B cell (primary cell): ENCODE measurements at regions not wholly inside any gene's neighbourhood (a gene's known extent, or its start where the extent isn't known, plus 50 kb on each side); places are given as distances from the start of the nearest gene placed in this dataset.

ENCODE experiments used
- ATAC-seq: fragments of 200-7000 bp; cut with Tn5 transposase; one replicate; pipeline ENCODE4 v1.10.0; 2021; ENCODE audit warnings: low read depth, mild to moderate bottlenecking, moderate number of reproducible peaks, moderate library complexity
- CTCF ChIA-PET: fragments of 350-600 bp; sonication (Branson Sonifier 250); formaldehyde crosslinking; loops from one replicate; lab custom pipeline; 2021; ENCODE audit warnings: antibody characterized with exemption, inconsistent platforms; lab: Charles Lee
- POLR2A ChIA-PET: fragments of 350-600 bp; sonication (Branson Sonifier 250); formaldehyde crosslinking; loops from one replicate; lab custom pipeline; 2021; ENCODE audit warnings: antibody characterized with exemption; lab: Charles Lee
- DNase-seq: peaks from one replicate; pipeline ENCODE4 v3.0.0; 2013
- H2AFZ ChIP-seq: 2 replicates; pipeline ENCODE4 v1.6.1; 2012; ENCODE audit warnings: mild to moderate bottlenecking, low read depth, low read length; ENCODE audit not compliant: insufficient read depth, poor library complexity, severe bottlenecking
- H3K27ac ChIP-seq, 2 donors: 1 replicate in 1 of 2; 2 replicates in 1 of 2; pipeline ENCODE4 v1.5.1; 2012 to 2013; ENCODE audit warnings: low read length in 2 of 2, mild to moderate bottlenecking in 2 of 2, moderate library complexity in 1 of 2
- H3K27me3 ChIP-seq, 4 experiments: fragments of 200-600 bp in 1 of 4; sonication (generic) in 1 of 4; replicated peaks in 1 of 4; 1 replicate in 2 of 4; 2 replicates in 2 of 4; pipeline versions ENCODE4 v1.6.1 to v1.7.0; 2013 to 2016; ENCODE audit warnings: low read length in 3 of 4, mild to moderate bottlenecking in 2 of 4, mixed read lengths in 1 of 4, moderate library complexity in 1 of 4; ENCODE audit not compliant: insufficient read depth in 4 of 4, control insufficient read depth in 3 of 4; ENCODE audit errors: control extremely low read depth in 1 of 4
- H3K36me3 ChIP-seq, 2 experiments: replicated peaks in 1 of 2; 1 replicate in 1 of 2; 2 replicates in 1 of 2; pipeline versions ENCODE4 v1.6.1 to v1.7.1; 2013; ENCODE audit warnings: low read length in 1 of 2; ENCODE audit not compliant: insufficient read depth in 2 of 2, control insufficient read depth in 1 of 2; ENCODE audit errors: control extremely low read depth in 1 of 2, extremely low read depth in 1 of 2
- H3K4me1 ChIP-seq, 2 donors: fragments of 200-600 bp in 1 of 2; sonication (generic) in 1 of 2; 1 replicate in 1 of 2; 2 replicates in 1 of 2; pipeline versions ENCODE4 v1.5.1 to v1.6.1; 2013 to 2017; ENCODE audit warnings: low read length in 2 of 2; ENCODE audit not compliant: control insufficient read depth in 2 of 2, insufficient read depth in 2 of 2
- H3K4me2 ChIP-seq: replicated peaks from 2 replicates; pipeline ENCODE3; 2012; ENCODE audit warnings: mild to moderate bottlenecking, low read depth, low read length; ENCODE audit not compliant: poor library complexity, severe bottlenecking
- H3K4me3 ChIP-seq, 5 experiments: fragments of 200-600 bp in 1 of 5; sonication (generic) in 1 of 5; 1 replicate in 3 of 5; 2 replicates in 2 of 5; pipeline versions ENCODE4 v1.5.1 to v1.7.0; 2011 to 2016; ENCODE audit warnings: low read length in 4 of 5, mild to moderate bottlenecking in 4 of 5, low read depth in 2 of 5, control low read depth in 1 of 5, moderate library complexity in 1 of 5; ENCODE audit not compliant: insufficient read depth in 1 of 5; ENCODE audit errors: control extremely low read depth in 1 of 5, extremely low read depth in 1 of 5
- H3K79me2 ChIP-seq: fragments of 200-600 bp; sonication (generic); one replicate; pipeline ENCODE4 v1.6.0; 2016; ENCODE audit warnings: low read length; ENCODE audit not compliant: control insufficient read depth, insufficient read depth
- H3K9ac ChIP-seq: fragments of 200-600 bp; sonication (generic); 2 replicates; pipeline ENCODE4 v1.6.1; 2017; ENCODE audit warnings: mild to moderate bottlenecking, low read length, moderate library complexity
- H3K9me3 ChIP-seq, 3 donors: one replicate each; pipeline versions ENCODE4 v1.6.1 to v1.7.1; 2013; ENCODE audit warnings: low read length in 2 of 3; ENCODE audit not compliant: control insufficient read depth in 2 of 3, insufficient read depth in 1 of 3; ENCODE audit errors: control extremely low read depth in 1 of 3
- H4K20me1 ChIP-seq: 2 replicates; pipeline ENCODE4 v1.6.0; 2012; ENCODE audit warnings: mild to moderate bottlenecking, low read length; ENCODE audit not compliant: insufficient read depth, control insufficient read depth, poor library complexity, severe bottlenecking
- H3K27ac Mint-ChIP-seq: one replicate; pipeline ENCODE4 v1.8.0; 2021; ENCODE audit warnings: mixed read lengths
- H3K27me3 Mint-ChIP-seq: one replicate; pipeline ENCODE4 v1.8.0; 2021; ENCODE audit warnings: mixed read lengths
- H3K4me1 Mint-ChIP-seq: one replicate; pipeline ENCODE4 v1.8.0; 2021; ENCODE audit warnings: mixed read lengths
- H3K4me3 Mint-ChIP-seq: one replicate; pipeline ENCODE4 v1.8.0; 2021; ENCODE audit warnings: mixed read lengths
- H3K9me3 Mint-ChIP-seq: one replicate; pipeline ENCODE4 v1.8.0; 2022; ENCODE audit warnings: mixed read lengths; ENCODE audit not compliant: insufficient read depth
- CTCF ChIP-seq: fragments of 200-600 bp; IDR thresholded peaks from one replicate; pipeline ENCODE4 v1.8.0; 2022; ENCODE audit warnings: antibody characterized with exemption, mild to moderate bottlenecking
- EZH2 ChIP-seq: IDR thresholded peaks from 2 replicates; pipeline ENCODE4 v1.6.1; 2012; ENCODE audit warnings: borderline replicate concordance, low read depth, mild to moderate bottlenecking, moderate library complexity, low read length; ENCODE audit not compliant: insufficient read depth, poor library complexity, severe bottlenecking
- WGBS: methylation state at CpG from one replicate; pipeline ENCODE4 v1.1.5; 2013; ENCODE audit warnings: missing lambda C conversion rate; ENCODE audit not compliant: insufficient coverage; 5-methylcytosine and 5-hydroxymethylcytosine counted together
- intact Hi-C: fragments of 100-400 bp; cut with micrococcal nuclease; formaldehyde crosslinking; loops from one replicate; pipeline ENCODE4 v1.10.0; 2022

- Histone ChIP-seq H3K9ac (no peak overlapping the region), H2AFZ (no peak overlapping the region), H3K27ac (no peak overlapping the region), H3K27me3 (peaks cover 0 to 3% (median 2%) of the 10 kb centered on the region in 4 experiments), H3K36me3 (no peaks in the 10 kb centered on the region), H3K4me1 (no peaks in the 10 kb centered on the region), H3K79me2 (no peaks in the 10 kb centered on the region), H3K4me2 (no peak overlapping the region), H3K4me3 (no peak overlapping the region), H3K9me3 (peaks cover 0 to 15% (median 7%) of the 10 kb centered on the region in 3 donors), H4K20me1 (no peaks in the 10 kb centered on the region)
- Mint-ChIP-seq H3K4me1 (peaks cover 4% of the 10 kb centered on the region), H3K27me3 (peaks cover 3% of the 10 kb centered on the region), H3K4me3 (no peak overlapping the region), H3K9me3 (peaks cover 4% of the 10 kb centered on the region), H3K27ac (no peak overlapping the region)
- CTCF ChIA-PET, result interaction anchor here (0.9 kb wide), 1 partner anchor 41 kb away, joined by 3 read pairs; no protein-coding TSS in a partner anchor
- 65% methylated on average over 2 of the region's 4 CpGs for WGBS
- POLR2A ChIA-PET, result no interaction called here
- ATAC-seq (no peak), DNase-seq (no peak)
- TF ChIP-seq EZH2 (no peak), CTCF (no peak)
- intact Hi-C loops, result no loop called here
Measured at GRCh38 chr13:95457294-95457693, 95.2 kb upstream of the CLDN10 start.

GRCh38 chr13:95462801-95463200, 89.7 kb upstream of the CLDN10 start:
- Histone ChIP-seq H3K4me2 (no peak overlapping the region), H3K9ac (no peak overlapping the region), H3K79me2 (no peaks in the 10 kb centered on the region), H3K9me3 (peaks cover 0 to 12% (median 7%) of the 10 kb centered on the region in 3 donors), H3K36me3 (no peaks in the 10 kb centered on the region), H2AFZ (no peak overlapping the region), H4K20me1 (no peaks in the 10 kb centered on the region), H3K4me1 (no peaks in the 10 kb centered on the region), H3K4me3 (no peak overlapping the region), H3K27ac (no peak overlapping the region), H3K27me3 (peaks cover 0 to 2% (median 0%) of the 10 kb centered on the region in 4 experiments)
- ATAC-seq (no peak), DNase-seq (no peak)
- no peak overlapping the region for H3K4me3 Mint-ChIP-seq
- CTCF ChIA-PET, result interaction anchor here (1.6 kb wide), 1 partner anchor 16 kb away, joined by 3 read pairs; no protein-coding TSS in a partner anchor
- TF ChIP-seq EZH2 (no peak), CTCF (no peak)
- no peaks in the 10 kb centered on the region for H3K4me1 Mint-ChIP-seq
- intact Hi-C loops, result no loop called here
- no peak overlapping the region for H3K27ac Mint-ChIP-seq
- WGBS, result no CpG with 5 or more reads among the region's 3 CpGs
- peaks cover 7% of the 10 kb centered on the region for H3K27me3 Mint-ChIP-seq
- peaks cover 4% of the 10 kb centered on the region for H3K9me3 Mint-ChIP-seq
- POLR2A ChIA-PET, result no interaction called here
